ENCODE measurements at regions not wholly inside any gene's neighbourhood (a gene's known extent, or its start where the extent isn't known, plus 50 kb on each side); places are given as distances from the start of the nearest gene placed in this dataset.

- H3K27ac ChIP-seq (ENCODE audit: insufficient read depth, low read length, poor library complexity, severe bottlenecking) = no peak overlapping the region
- DNase-seq (no peak), ATAC-seq (ENCODE audit: low read depth in 2 of 2) (no peak)
- H3K36me3 Mint-ChIP-seq = no peaks in the 10 kb centered on the region
- H3K27me3 ChIP-seq (ENCODE audit: control insufficient read depth, insufficient read depth, low read length) = no peaks in the 10 kb centered on the region
- H3K27me3 Mint-ChIP-seq = no peaks in the 10 kb centered on the region
- H3K4me3 Mint-ChIP-seq = no peak overlapping the region
- no peaks in the 10 kb centered on the region for H3K9me3 Mint-ChIP-seq
- no peaks in the 10 kb centered on the region for H3K4me1 ChIP-seq (ENCODE audit: control insufficient read depth, insufficient read depth, low read length, poor library complexity, severe bottlenecking)
- H3K36me3 ChIP-seq (ENCODE audit: control insufficient read depth, insufficient read depth, low read length) = no peaks in the 10 kb centered on the region
- H3K4me3 ChIP-seq (ENCODE audit: low read depth, low read length) = no peak overlapping the region
- no peaks in the 10 kb centered on the region for H3K9me3 ChIP-seq (ENCODE audit: control insufficient read depth in 2 of 2, low read length in 2 of 2)
- H3K27ac Mint-ChIP-seq = no peak overlapping the region
- H3K4me1 Mint-ChIP-seq = peaks cover 0 to 5% (median 1%) of the 10 kb centered on the region in 4 donors
Measured at GRCh38 chr10:3679950-3680629, 104.9 kb downstream of the KLF6 start.

- Histone ChIP-seq H3K36me3 (ENCODE audit: control insufficient read depth, insufficient read depth, low read length) (no peaks in the 10 kb centered on the region), H3K4me1 (ENCODE audit: control insufficient read depth, insufficient read depth, low read length, poor library complexity, severe bottlenecking) (no peaks in the 10 kb centered on the region), H3K9me3 (ENCODE audit: control insufficient read depth in 2 of 2, low read length in 2 of 2) (no peaks in the 10 kb centered on the region), H3K4me3 (ENCODE audit: low read depth, low read length) (no peak overlapping the region), H3K27ac (ENCODE audit: insufficient read depth, low read length, poor library complexity, severe bottlenecking) (no peak overlapping the region), H3K27me3 (ENCODE audit: control insufficient read depth, insufficient read depth, low read length) (no peaks in the 10 kb centered on the region)
- ATAC-seq (ENCODE audit: low read depth in 2 of 2) (no peak), DNase-seq (no peak)
- Mint-ChIP-seq H3K9me3 (no peaks in the 10 kb centered on the region), H3K27ac (no peak overlapping the region), H3K36me3 (no peaks in the 10 kb centered on the region), H3K4me3 (no peak overlapping the region), H3K27me3 (no peaks in the 10 kb centered on the region), H3K4me1 (peaks cover 0 to 5% (median 0%) of the 10 kb centered on the region in 4 donors)
Measured at GRCh38 chr10:3678629-3679227, 106.3 kb downstream of the KLF6 start.

DNA sequence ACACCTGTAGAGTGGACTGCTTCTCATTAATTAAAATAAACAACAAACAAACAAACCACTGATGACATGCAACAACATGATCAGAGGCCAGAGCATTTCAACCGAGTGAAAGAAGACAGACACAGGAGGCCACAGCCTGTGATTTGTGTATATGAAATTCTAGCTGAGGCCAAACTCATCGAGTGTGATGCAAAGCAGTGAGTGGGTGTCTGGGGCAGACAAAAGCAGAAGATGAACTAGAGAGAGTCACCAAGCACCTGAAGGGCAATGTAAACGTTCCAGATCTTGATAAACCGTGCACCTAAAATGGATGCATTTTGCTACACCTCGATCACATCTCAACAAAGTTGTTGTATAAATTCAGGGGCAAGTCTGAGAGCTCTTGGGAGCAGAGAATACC lies 108.4 kb downstream of the KLF6 start:
- ATAC-seq (ENCODE audit: low read depth in 2 of 2) (no peak), DNase-seq (no peak)
- no peak overlapping the region for H3K27ac ChIP-seq (ENCODE audit: insufficient read depth, low read length, poor library complexity, severe bottlenecking)
- Mint-ChIP-seq H3K27me3 (no peaks in the 10 kb centered on the region), H3K36me3 (no peaks in the 10 kb centered on the region), H3K4me1 (peaks cover 0 to 5% (median 0%) of the 10 kb centered on the region in 4 donors), H3K9me3 (no peaks in the 10 kb centered on the region), H3K4me3 (no peak overlapping the region), H3K27ac (peak overlapping the region in 1 of 3 donors; percentile 83)
- no peak overlapping the region for H3K4me3 ChIP-seq (ENCODE audit: low read depth, low read length)
- no peaks in the 10 kb centered on the region for H3K27me3 ChIP-seq (ENCODE audit: control insufficient read depth, insufficient read depth, low read length)
- no peaks in the 10 kb centered on the region for H3K4me1 ChIP-seq (ENCODE audit: control insufficient read depth, insufficient read depth, low read length, poor library complexity, severe bottlenecking)
- H3K36me3 ChIP-seq (ENCODE audit: control insufficient read depth, insufficient read depth, low read length) = no peaks in the 10 kb centered on the region
- H3K9me3 ChIP-seq (ENCODE audit: control insufficient read depth in 2 of 2, low read length in 2 of 2) = no peaks in the 10 kb centered on the region

- H3K27me3 ChIP-seq (ENCODE audit: control insufficient read depth, insufficient read depth, low read length) = no peaks in the 10 kb centered on the region
- Mint-ChIP-seq H3K36me3 (no peaks in the 10 kb centered on the region), H3K9me3 (peaks cover 0 to 3% (median 0%) of the 10 kb centered on the region in 7 donors), H3K27me3 (no peaks in the 10 kb centered on the region), H3K4me1 (peaks cover 22 to 31% (median 29%) of the 10 kb centered on the region in 4 donors), H3K4me3 (no peak overlapping the region), H3K27ac (no peak overlapping the region)
- DNase-seq = no peak
- no peak for ATAC-seq (ENCODE audit: low read depth in 2 of 2)
- H3K36me3 ChIP-seq (ENCODE audit: control insufficient read depth, insufficient read depth, low read length) = no peaks in the 10 kb centered on the region
- H3K9me3 ChIP-seq (ENCODE audit: control insufficient read depth in 2 of 2, low read length in 2 of 2) = no peaks in the 10 kb centered on the region
- no peak overlapping the region for H3K4me3 ChIP-seq (ENCODE audit: low read depth, low read length)
- H3K27ac ChIP-seq (ENCODE audit: insufficient read depth, low read length, poor library complexity, severe bottlenecking) = no peak overlapping the region
- H3K4me1 ChIP-seq (ENCODE audit: control insufficient read depth, insufficient read depth, low read length, poor library complexity, severe bottlenecking) = peaks cover 21% of the 10 kb centered on the region
Measured at GRCh38 chr10:3672220-3672619, 112.8 kb downstream of the KLF6 start.

- no peaks in the 10 kb centered on the region for H3K36me3 ChIP-seq (ENCODE audit: control insufficient read depth, insufficient read depth, low read length)
- peaks cover 22 to 36% (median 32%) of the 10 kb centered on the region in 4 donors for H3K4me1 Mint-ChIP-seq
- no peak overlapping the region for H3K4me3 Mint-ChIP-seq
- ATAC-seq (ENCODE audit: low read depth in 2 of 2) (no peak), DNase-seq (no peak)
- H3K27me3 Mint-ChIP-seq = no peaks in the 10 kb centered on the region
- peaks cover 0 to 3% (median 0%) of the 10 kb centered on the region in 7 donors for H3K9me3 Mint-ChIP-seq
- H3K4me3 ChIP-seq (ENCODE audit: low read depth, low read length) = no peak overlapping the region
- H3K36me3 Mint-ChIP-seq = no peaks in the 10 kb centered on the region
- no peaks in the 10 kb centered on the region for H3K9me3 ChIP-seq (ENCODE audit: control insufficient read depth in 2 of 2, low read length in 2 of 2)
- no peak overlapping the region for H3K27ac ChIP-seq (ENCODE audit: insufficient read depth, low read length, poor library complexity, severe bottlenecking)
- peaks cover 29% of the 10 kb centered on the region for H3K4me1 ChIP-seq (ENCODE audit: control insufficient read depth, insufficient read depth, low read length, poor library complexity, severe bottlenecking)
- no peaks in the 10 kb centered on the region for H3K27me3 ChIP-seq (ENCODE audit: control insufficient read depth, insufficient read depth, low read length)
- no peak overlapping the region for H3K27ac Mint-ChIP-seq
Measured at GRCh38 chr10:3671386-3671955, 113.5 kb downstream of the KLF6 start.

DNA sequence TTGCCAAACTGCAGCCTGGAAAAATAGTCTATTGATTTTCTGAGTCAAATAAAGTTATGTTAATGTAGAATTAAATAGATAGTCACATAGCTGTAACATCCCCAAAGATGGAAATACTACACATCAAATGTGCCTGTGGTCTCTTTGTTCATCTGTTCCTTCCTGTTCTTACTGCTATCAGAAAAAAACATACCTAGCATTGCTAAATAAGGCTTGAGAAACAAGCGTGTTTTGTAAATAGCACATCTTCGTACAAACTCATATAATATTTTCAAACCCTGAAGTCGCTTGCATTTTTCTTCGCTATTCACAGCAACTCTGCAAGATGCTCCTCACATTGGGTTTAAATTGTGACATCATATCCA lies 116.1 kb downstream of the KLF6 start:
- peak overlapping the region; percentile 91 to 98 (median 96) for H3K27ac Mint-ChIP-seq
- Histone ChIP-seq H3K4me3 (ENCODE audit: low read depth, low read length) (peak overlapping the region; percentile 82), H3K4me1 (ENCODE audit: control insufficient read depth, insufficient read depth, low read length, poor library complexity, severe bottlenecking) (peaks cover 38% of the 10 kb centered on the region), H3K9me3 (ENCODE audit: control insufficient read depth in 2 of 2, low read length in 2 of 2) (no peaks in the 10 kb centered on the region), H3K36me3 (ENCODE audit: control insufficient read depth, insufficient read depth, low read length) (no peaks in the 10 kb centered on the region), H3K27ac (ENCODE audit: insufficient read depth, low read length, poor library complexity, severe bottlenecking) (peak overlapping the region; percentile 87), H3K27me3 (ENCODE audit: control insufficient read depth, insufficient read depth, low read length) (no peaks in the 10 kb centered on the region)
- H3K27me3 Mint-ChIP-seq = no peaks in the 10 kb centered on the region
- ATAC-seq (ENCODE audit: low read depth in 2 of 2) (peak; percentile 67 to 68), DNase-seq (peak in 2 of 3 donors; percentile 56 to 80)
- H3K4me1 Mint-ChIP-seq = peaks cover 22 to 43% (median 31%) of the 10 kb centered on the region in 4 donors
- H3K36me3 Mint-ChIP-seq = no peaks in the 10 kb centered on the region
- peak overlapping the region; percentile 85 to 90 (median 88) for H3K4me3 Mint-ChIP-seq
- peaks cover 0 to 3% (median 0%) of the 10 kb centered on the region in 7 donors for H3K9me3 Mint-ChIP-seq

DNA sequence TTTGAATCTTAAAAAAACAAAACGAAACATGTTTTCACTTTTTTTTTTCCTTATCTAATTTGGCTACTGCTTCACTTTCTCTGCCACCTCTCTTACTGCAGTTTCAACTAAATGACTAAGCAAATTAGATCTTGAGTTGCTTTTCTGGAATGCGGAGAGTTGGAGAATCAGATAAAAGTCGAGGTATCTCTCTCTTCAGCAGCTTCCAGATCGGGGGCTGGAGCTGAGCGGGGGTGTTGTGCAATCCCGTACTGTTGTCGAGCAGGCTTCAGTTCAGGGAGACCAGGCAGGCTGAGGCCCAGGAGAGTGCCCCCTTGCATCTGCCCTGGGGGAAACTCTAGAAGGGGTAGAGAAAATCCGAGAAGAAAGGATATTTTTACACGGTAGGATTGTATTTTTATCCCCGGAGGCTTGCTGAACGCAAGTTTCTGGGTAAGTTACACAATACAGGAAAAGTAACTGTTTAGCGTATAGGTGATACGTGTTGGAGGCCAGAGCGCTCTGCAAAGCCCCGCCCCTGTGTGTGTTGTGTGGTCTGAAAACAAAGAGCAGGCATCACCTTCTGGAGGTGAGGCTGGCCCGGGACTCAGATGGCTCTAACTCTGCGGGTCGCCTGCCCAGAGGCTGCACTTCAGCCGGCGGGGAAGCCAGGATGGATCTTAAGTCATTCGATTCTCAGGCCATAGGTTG lies 116.6 kb downstream of the KLF6 start:
- peak overlapping the region; percentile 85 to 90 (median 88) for H3K4me3 Mint-ChIP-seq
- peak overlapping the region; percentile 87 for H3K27ac ChIP-seq (ENCODE audit: insufficient read depth, low read length, poor library complexity, severe bottlenecking)

More for the DNA sequence above, 116.6 kb downstream of the KLF6 start:
- no peaks in the 10 kb centered on the region for H3K9me3 ChIP-seq (ENCODE audit: control insufficient read depth in 2 of 2, low read length in 2 of 2)
- Mint-ChIP-seq H3K9me3 (peaks cover 0 to 3% (median 0%) of the 10 kb centered on the region in 7 donors), H3K27ac (peak overlapping the region; percentile 91 to 98 (median 96)), H3K27me3 (no peaks in the 10 kb centered on the region), H3K4me1 (peaks cover 22 to 43% (median 31%) of the 10 kb centered on the region in 4 donors), H3K36me3 (no peaks in the 10 kb centered on the region)
- H3K36me3 ChIP-seq (ENCODE audit: control insufficient read depth, insufficient read depth, low read length) = no peaks in the 10 kb centered on the region
- DNase-seq = peak; percentile 56 to 86 (median 81)
- peak overlapping the region; percentile 82 for H3K4me3 ChIP-seq (ENCODE audit: low read depth, low read length)
- ATAC-seq (ENCODE audit: low read depth in 2 of 2) = peak; percentile 90 to 92
- H3K27me3 ChIP-seq (ENCODE audit: control insufficient read depth, insufficient read depth, low read length) = no peaks in the 10 kb centered on the region
- H3K4me1 ChIP-seq (ENCODE audit: control insufficient read depth, insufficient read depth, low read length, poor library complexity, severe bottlenecking) = peaks cover 38% of the 10 kb centered on the region
